8988T (cell line): ENCODE measurements at regions not wholly inside any gene's neighbourhood (a gene's known extent, or its start where the extent isn't known, plus 50 kb on each side); places are given as distances from the start of the nearest gene placed in this dataset.
"Not testable (repeated sequence)": the region's sequence is repeated elsewhere in the genome, so short reads cannot be mapped to it uniquely, and the experiment has no call there.

Source experiments
- DNase-seq: peaks from one replicate; pipeline ENCODE4 v3.0.0; 2011

- no peak for DNase-seq
These were observed 157.9 kb upstream of the NTRK2 start for GRCh38 chr9:84511651-84512050.

GRCh38 chr9:84512493-84512892, 157.0 kb upstream of the NTRK2 start:
- DNase-seq: no peak

DNA sequence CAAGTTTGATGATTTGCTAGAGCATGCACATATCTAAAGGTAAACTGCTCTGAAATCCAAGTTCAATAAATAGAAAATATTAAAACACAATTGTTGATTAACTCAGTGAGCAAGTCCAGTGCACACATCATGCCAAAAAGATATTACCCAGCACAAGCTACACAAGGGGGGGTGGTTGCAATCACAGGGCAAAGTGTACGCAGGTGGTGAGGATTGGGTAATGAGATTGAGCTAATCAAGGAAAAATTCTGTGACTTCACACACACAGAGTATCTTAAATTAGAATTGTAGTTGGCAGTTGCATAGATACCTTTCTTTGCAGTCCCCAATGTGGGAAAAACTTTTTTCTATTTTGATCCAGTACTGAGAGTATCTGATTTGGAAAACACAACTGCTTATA, 156.1 kb upstream of the NTRK2 start:
- no peak for DNase-seq

DNA sequence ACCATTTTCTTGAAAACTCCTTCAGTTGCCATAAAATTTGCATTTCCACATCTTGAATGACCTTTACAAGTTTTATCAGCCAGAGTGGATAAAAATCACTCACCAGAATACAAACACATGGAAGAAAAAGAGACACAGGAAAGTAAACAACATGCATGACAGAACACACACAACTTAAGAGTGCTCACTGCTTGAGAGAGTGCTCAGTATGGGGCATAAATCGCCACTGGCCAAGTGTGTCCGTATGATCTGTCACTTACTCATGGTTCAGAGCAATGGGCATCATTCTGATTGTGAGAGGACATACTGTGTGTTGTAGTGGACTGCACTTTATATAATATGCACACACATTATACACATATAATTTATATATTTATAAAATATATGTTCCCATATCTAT, 155.6 kb upstream of the NTRK2 start:
- no peak for DNase-seq

DNA sequence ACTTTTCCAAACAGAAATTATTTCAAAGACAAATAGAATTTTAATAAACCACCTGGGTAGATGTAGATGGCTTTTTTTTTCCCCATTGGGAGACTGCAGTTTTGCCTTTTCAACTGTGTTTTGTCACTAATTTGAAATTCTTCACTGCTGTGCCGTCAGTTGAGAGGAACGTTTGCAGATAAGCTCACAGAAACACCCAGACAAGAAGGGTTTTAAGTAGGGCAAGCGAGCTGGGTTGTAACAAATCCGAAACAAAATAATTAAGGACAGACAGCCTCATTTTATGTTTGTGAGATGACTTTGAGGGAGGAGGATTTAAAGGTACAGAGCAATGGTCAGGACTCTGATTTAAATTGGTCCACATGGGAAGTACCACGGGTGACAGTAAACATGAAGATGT, 155.1 kb upstream of the NTRK2 start:
- DNase-seq: no peak

GRCh38 chr9:84517026-84517425, 152.5 kb upstream of the NTRK2 start:
- no peak for DNase-seq

- no peak for DNase-seq
These were observed 150.1 kb upstream of the NTRK2 start for GRCh38 chr9:84519413-84519812.

GRCh38 chr9:84521208-84521607, 148.3 kb upstream of the NTRK2 start:
- DNase-seq: no peak

DNA sequence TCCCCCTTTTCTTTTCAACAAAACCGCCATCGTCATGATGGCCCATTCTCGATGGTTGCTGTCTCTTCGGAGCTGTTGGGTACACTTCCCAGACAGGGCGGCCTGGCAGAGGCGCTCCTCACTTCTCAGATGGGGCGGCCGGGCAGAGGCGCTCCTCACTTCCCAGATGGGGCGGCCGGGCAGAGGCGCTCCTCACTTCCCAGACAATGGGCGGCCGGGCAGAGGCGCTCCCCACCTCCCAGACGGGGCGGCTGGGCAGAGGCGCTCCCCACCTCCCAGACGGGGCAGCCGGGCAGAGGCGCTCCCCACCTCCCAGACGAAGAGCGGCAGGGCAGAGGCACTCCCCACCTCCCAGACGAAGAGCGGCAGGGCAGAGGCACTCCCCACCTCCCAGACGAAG, 143.3 kb upstream of the NTRK2 start:
- not testable (repeated sequence) for DNase-seq

- not testable (repeated sequence) for DNase-seq
These were observed 142.3 kb upstream of the NTRK2 start for GRCh38 chr9:84527060-84527720.

- not testable (repeated sequence) for DNase-seq
These were observed 133.6 kb upstream of the NTRK2 start for GRCh38 chr9:84535973-84536372.

GRCh38 chr9:84538879-84539278, 130.7 kb upstream of the NTRK2 start:
- DNase-seq: no peak

DNA sequence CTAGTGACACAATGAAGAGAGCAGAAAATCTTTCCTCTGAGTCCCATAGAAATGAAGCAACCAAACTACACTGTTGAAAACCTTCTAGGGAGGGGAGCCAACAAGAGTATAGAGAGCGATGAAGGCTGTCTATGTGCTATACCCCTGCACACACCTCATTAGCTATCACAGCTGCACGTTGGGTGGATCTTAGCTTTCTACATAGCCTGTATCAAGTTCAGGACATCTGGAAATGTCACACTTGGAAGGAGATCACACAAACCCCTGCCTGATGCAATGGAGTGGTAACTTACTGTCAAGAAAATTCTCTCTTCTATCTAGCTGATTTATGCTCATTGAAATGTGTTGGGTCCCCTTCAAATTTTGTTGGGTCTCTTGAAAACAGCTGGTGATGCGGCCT, 127.0 kb upstream of the NTRK2 start:
- no peak for DNase-seq

GRCh38 chr9:84554069-84554664, 115.4 kb upstream of the NTRK2 start:
- no peak for DNase-seq

GRCh38 chr9:84556556-84556955, 113.0 kb upstream of the NTRK2 start:
- no peak for DNase-seq

GRCh38 chr9:84557751-84558150, 111.8 kb upstream of the NTRK2 start:
- DNase-seq: no peak

GRCh38 chr9:84563691-84564090, 105.8 kb upstream of the NTRK2 start:
- DNase-seq: no peak

DNA sequence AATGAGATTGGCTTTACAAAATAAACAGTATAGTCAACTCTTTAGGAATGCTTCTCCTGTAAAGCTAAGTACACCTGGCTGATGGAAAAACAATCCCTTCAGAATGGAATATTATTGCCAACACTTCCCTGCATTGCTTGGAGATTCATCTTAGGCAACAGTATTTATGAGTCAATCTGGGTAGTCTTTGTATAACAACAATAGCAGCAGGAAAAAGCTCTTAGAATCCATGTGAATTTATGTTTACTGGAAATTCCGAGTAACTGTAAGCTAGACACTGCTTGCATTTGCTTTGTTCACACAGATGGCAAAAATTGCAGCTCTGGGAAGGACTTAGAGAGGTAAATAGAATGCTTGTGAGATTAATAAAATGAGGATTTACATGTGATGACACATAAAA, 101.7 kb upstream of the NTRK2 start:
- DNase-seq: no peak

DNA sequence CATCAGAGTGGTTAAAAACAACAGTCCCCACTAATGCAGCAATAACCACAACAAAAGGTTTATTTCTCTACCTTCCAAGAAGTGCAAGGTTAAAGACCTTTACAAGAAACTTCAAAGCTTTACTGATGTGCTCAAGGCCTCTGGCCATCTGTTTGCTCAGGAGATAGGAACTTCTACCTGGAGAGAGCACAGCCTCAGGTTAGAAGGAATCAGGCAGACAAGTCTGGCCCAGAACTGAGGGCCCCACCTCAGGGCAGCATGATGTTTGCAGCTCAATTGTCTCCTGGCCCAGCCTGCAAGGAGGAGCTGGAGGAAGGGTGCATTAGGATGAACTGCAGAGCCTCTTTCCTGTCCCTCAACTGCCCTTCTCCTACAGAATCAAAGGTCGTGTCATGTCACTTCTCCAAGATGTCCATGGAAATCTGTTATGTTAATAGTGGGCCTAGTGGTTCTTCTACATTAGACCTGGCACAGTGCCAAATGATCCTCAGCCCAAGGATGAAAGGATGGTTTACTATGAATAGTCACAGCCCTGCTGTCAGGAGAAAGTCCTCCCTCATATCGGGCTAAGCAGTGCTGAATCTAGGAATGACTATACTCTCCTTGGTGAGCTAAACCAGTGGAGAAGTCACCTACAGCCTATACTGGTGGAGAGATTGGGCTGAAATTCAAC, 98.9 kb upstream of the NTRK2 start:
- no peak for DNase-seq

DNA sequence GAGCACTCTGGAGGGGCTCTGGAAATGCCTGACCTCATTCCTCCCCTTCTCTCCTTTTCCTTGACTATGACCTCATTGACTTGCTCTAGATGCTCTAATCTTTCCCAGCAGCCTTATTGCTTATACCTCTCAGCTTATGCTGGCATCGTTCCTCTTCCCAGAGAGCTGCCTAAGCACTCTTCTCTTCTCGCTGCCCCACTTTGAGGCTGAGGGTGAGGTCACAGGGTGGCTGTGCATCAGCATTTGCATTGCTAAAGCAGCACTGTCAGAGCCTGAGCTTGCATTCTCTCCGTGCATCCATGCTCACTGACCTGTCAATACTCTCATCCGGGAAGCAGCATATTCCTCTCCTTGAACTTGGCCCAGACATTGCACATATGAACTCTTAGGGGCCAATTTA, 96.4 kb upstream of the NTRK2 start:
- no peak for DNase-seq

GRCh38 chr9:84575705-84576104, 93.8 kb upstream of the NTRK2 start:
- no peak for DNase-seq

DNA sequence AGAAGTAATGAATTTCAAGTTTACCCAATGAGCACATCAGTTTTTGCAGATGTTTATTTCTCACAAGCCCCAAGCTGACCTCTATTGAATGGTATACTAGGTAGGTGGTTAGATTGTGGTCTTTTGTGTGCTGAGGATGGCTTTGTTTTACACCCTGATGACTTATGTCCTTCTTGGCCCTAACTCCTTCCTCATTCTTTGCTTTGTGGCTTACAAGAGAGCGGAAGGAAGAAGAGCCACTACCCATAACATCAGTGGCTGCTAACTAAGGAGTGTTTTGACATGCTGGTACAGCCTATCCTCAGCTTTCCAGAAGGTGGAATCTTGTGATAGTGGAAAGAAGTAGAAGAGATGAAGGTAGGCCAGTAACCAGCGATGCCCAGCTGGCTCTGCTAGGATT, 85.7 kb upstream of the NTRK2 start:
- DNase-seq: no peak

GRCh38 chr9:84586662-84587061, 82.9 kb upstream of the NTRK2 start:
- DNase-seq: no peak

DNA sequence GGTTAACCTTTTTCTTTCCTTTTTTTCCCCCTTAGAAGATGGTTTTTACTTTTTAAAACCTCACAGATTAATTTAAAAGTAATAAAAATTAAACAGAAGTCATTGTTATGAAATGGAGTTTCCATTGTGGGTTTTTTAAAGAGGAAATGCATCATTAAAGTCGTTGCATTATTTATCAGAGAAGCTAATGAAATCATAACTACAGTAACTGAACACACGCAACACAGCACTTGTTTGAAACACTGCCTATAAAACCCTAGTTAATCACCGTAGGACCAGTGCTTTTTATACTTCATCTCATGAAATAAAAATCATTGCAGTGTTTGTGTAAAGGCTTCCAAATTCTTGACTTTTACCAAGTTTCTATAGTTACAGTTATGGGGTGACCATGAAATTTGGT, 82.4 kb upstream of the NTRK2 start:
- DNase-seq: no peak

DNA sequence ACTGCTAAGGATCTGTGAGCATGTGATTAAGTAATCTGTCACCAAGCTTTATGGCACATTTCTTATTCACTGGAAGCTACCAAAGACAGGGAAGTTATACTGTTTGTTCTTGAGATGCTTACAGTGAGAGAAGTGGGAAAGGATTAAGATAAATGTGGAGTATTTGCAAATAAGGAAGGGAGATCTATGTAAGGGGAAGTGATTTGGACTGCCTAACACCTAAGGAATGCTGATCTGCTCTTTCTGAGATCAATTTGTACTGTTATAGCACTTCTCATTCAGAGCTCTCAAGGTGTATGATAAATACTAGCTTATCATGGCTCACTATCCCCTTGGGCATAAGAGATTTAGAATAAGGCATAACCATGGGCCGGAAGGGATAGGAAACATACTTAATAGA, 80.0 kb upstream of the NTRK2 start:
- DNase-seq: no peak
